Rectal smooth muscle tissue (tissue), 1 donor: ENCODE measurements at regions not wholly inside any gene's neighbourhood (a gene's known extent, or its start where the extent isn't known, plus 50 kb on each side); places are given as distances from the start of the nearest gene placed in this dataset.

ENCODE experiments used
- H3K27ac ChIP-seq: one replicate; pipeline ENCODE4 v1.7.0; 2013; ENCODE audit warnings: low read depth, low read length, inconsistent platforms
- H3K27me3 ChIP-seq: one replicate; pipeline ENCODE4 v1.7.0; 2013; ENCODE audit warnings: low read length; ENCODE audit not compliant: control insufficient read depth, insufficient read depth
- H3K36me3 ChIP-seq: one replicate; pipeline ENCODE4 v1.7.0; 2013; ENCODE audit warnings: low read length; ENCODE audit not compliant: control insufficient read depth, insufficient read depth
- H3K4me1 ChIP-seq: one replicate; pipeline ENCODE4 v1.7.0; 2013; ENCODE audit warnings: low read length; ENCODE audit not compliant: control insufficient read depth, insufficient read depth
- H3K4me3 ChIP-seq: one replicate; pipeline ENCODE4 v1.7.0; 2013; ENCODE audit warnings: low read length
- H3K9ac ChIP-seq: one replicate; pipeline ENCODE4 v1.7.0; 2013; ENCODE audit warnings: low read length

DNA sequence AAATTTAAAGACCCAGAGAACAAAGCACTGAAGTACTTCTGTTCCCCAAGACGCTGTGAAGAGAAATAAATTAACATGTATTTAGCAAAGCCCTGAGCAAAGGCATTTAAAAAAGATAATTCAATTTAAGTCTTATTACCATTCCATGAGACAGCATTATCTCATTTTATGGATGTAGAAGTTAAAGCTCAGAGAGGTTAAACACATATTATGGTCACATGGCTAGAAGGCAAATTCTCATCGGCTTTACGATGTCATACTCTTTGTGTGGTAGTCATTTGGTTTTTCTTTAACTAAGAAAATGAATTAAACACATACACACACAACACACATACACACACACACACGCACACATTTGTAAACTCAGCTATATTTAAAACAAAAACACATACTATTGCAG lies 262.7 kb downstream of the HS3ST1 start:
- H3K36me3 ChIP-seq = no peaks in the 10 kb centered on the region
- no peaks in the 10 kb centered on the region for H3K4me1 ChIP-seq
- no peak overlapping the region for H3K27ac ChIP-seq
- H3K27me3 ChIP-seq = no peaks in the 10 kb centered on the region
- no peak overlapping the region for H3K9ac ChIP-seq
- no peak overlapping the region for H3K4me3 ChIP-seq

DNA sequence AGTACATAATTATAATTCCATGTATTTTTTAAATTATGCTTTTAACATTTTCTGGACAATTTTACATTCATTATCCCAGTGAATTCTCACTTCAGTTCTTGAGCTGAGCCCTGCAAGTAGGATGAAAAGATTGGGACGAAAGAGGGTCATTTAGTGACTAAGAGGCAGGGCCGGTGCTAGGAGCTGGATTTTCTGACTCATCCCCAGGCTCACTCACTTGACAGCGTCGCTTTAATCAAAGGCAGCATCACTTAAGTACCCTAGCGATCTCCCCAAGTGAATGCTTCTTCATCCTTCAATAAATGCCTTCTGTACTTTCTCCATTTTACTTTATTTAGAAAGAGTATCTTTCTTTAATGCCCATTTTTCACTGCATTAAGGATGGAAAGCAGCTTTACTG lies 263.6 kb downstream of the HS3ST1 start:
- Histone ChIP-seq H3K9ac (no peak overlapping the region), H3K36me3 (no peaks in the 10 kb centered on the region), H3K27me3 (no peaks in the 10 kb centered on the region), H3K27ac (no peak overlapping the region), H3K4me3 (no peak overlapping the region), H3K4me1 (no peaks in the 10 kb centered on the region)

DNA sequence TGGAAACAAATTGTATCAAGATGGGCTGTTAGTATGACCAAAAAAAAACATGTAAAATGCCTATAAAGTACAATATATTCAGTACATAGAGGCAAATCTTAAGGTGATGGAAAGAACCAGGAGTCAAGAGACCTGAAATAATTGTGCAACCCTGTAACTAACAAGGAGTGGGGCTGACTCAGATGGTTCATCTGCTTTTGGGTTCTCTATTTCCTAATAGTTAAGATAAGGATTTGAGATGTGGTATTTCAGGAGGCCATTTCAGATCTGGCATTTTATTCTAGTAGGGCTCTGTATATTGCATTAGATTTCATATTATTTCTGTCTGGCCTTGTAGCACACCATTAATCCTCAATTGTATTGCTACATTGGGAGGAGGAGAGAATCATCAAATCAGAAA lies 268.4 kb downstream of the HS3ST1 start:
- Histone ChIP-seq H3K36me3 (no peaks in the 10 kb centered on the region), H3K9ac (no peak overlapping the region), H3K27me3 (no peaks in the 10 kb centered on the region), H3K4me3 (no peak overlapping the region), H3K27ac (no peak overlapping the region), H3K4me1 (peaks cover 1% of the 10 kb centered on the region)

DNA sequence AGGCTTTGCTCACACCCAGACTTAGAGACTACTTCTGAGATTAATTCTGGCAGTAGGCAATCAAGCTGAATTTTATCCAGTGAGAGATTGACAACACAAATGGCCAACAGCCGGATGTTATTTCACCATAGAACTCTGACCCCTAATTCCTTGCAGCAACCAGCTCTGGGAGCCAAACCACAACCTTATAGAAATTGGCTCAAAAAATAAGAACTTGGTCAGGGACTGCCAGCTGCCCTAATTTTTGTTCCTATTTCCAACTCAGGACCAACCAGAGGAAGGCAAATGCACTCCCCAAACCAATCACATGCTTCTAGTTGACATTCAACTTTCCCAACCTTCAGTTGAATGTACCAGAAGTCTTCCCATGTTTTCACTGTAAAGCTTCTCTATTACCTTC lies 269.7 kb downstream of the HS3ST1 start:
- Histone ChIP-seq H3K27ac (no peak overlapping the region), H3K27me3 (no peaks in the 10 kb centered on the region), H3K4me1 (peaks cover 6% of the 10 kb centered on the region), H3K4me3 (no peak overlapping the region), H3K36me3 (no peaks in the 10 kb centered on the region), H3K9ac (no peak overlapping the region)

DNA sequence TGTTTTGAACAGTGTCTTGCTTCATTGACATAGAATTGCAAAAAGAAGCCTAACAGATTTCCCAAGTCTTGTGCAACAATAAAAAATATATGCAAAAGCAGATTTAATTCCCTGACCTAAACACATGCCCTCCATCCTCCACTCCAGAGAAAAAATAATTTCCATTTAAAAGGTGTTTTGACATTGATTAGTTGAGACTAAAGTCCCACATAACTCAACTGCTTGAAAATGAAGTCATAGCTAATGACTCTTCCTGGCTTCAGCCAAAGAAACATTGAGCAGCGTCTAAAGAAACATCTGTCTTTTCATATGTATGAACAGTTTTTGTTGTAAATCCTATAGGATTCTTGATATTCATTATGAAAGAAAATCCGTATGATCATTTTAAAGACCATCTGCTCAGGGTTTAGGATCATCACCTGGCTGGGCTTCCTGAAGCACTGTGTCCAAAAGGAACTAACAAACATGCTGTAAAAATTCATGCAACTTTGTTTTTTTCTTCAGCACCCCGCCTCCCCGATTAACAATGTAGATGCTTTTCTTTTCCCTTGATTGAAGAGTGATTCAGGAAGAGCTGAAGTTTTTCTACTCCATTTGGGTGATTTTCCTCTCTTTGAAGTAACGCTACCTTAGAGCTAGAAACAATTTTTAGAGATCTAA lies 273.4 kb downstream of the HS3ST1 start:
- Histone ChIP-seq H3K4me3 (no peak overlapping the region), H3K4me1 (peaks cover 6% of the 10 kb centered on the region), H3K36me3 (no peaks in the 10 kb centered on the region), H3K27me3 (no peaks in the 10 kb centered on the region), H3K9ac (no peak overlapping the region), H3K27ac (no peak overlapping the region)

DNA sequence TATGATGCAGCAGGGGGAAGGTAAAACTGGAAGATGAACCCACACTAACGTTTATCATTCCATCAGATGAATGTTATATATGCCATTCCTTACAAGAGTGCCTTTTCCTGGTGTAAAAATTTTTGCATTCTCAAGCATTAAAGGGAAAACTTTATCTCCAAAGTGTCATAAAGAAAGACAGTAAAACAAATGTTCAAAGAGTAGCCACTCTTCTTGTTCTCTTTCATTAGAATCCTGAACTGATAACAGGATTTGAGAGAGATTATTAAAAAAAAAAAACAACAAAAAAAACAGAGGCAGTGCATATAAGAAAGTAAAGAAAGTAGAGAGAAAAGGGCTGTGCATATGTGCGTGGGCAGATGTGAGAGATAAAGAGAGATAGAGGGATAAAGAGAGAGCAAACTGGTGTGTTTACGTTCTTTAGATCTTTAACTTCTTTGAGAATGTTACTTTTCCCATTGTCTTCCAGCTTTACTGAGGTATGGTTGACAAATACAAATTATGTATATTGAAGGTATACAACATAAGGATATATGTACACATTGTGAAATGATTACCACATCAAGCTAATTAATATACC lies 275.4 kb downstream of the HS3ST1 start:
- H3K4me1 ChIP-seq = peaks cover 6% of the 10 kb centered on the region
- H3K4me3 ChIP-seq = no peak overlapping the region
- H3K9ac ChIP-seq = no peak overlapping the region
- H3K36me3 ChIP-seq = no peaks in the 10 kb centered on the region
- no peak overlapping the region for H3K27ac ChIP-seq
- H3K27me3 ChIP-seq = no peaks in the 10 kb centered on the region

DNA sequence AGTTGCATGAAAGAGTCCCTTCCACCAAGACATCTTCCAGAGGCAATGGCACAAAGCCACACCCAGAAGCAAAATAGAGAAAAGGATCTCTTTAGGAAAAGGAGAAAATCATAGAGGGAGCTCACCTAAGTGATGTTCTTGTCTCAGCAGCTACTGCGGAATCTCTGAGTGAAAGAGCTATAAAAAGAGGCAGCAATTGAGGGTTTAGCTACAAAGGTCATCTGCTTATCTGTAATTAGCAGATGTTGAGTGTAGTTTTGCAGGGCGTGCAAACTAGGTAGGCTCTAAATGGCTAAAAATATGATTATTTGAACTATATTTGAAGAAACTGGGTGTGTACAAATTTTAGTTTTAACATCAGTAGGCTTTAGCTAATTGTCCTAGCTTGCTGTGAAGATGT lies 276.0 kb downstream of the HS3ST1 start:
- H3K27ac ChIP-seq = no peak overlapping the region
- no peaks in the 10 kb centered on the region for H3K27me3 ChIP-seq
- H3K4me1 ChIP-seq = peaks cover 6% of the 10 kb centered on the region
- no peak overlapping the region for H3K4me3 ChIP-seq
- no peaks in the 10 kb centered on the region for H3K36me3 ChIP-seq
- no peak overlapping the region for H3K9ac ChIP-seq

DNA sequence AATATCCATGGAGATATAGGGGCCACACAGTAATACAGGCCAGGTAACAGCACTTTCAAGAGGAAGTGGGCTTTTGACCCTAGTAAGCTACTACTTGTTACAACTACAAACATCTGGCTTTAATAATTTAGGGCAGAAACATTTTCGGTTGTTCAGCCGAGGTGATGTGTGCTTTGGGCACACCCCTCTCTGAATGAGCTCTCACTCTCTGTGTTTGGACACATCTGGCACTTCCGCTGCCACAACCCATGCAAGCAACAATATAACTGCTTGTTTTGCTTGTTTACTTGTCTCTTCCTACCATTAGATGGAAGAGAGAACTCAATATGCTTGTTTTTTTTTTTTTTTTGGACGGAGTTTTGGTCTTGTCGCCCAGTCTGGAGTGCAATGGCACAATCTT lies 277.2 kb downstream of the HS3ST1 start:
- no peak overlapping the region for H3K9ac ChIP-seq
- peaks cover 6% of the 10 kb centered on the region for H3K4me1 ChIP-seq
- no peaks in the 10 kb centered on the region for H3K27me3 ChIP-seq
- no peak overlapping the region for H3K27ac ChIP-seq
- H3K36me3 ChIP-seq = no peaks in the 10 kb centered on the region
- H3K4me3 ChIP-seq = no peak overlapping the region

DNA sequence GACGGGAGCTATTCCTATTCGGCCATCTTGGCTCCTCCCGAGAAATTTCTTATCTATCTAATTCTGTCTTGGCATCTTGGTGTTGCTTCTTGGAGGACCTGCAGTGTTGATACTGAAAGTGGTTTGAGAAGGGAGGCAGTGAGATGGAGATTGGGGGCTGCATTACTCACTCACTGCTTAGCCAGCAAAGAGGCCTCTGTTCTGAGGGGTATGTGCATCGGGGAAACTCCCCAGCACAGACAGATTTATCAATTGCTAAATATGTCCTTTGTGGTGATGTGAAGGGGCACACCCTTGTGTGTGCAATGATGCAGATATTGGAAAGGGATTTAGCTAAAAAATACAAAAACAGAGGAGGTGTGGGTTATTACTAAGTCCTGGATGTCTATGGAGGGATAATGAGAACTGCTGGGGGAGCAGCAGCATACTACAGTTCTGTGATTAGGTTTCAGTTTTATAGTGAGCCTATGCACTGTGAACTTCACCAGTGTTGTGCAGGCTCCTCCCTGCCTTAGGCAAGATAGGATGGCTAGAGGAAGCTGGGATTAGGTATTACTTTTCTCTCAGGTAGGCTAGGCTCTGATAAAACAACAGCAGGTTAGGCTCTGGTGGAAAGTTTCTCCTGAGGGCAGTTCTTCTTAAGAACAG lies 279.0 kb downstream of the HS3ST1 start:
- Histone ChIP-seq H3K4me3 (no peak overlapping the region), H3K36me3 (no peaks in the 10 kb centered on the region), H3K4me1 (no peaks in the 10 kb centered on the region), H3K9ac (no peak overlapping the region), H3K27ac (no peak overlapping the region), H3K27me3 (no peaks in the 10 kb centered on the region)

DNA sequence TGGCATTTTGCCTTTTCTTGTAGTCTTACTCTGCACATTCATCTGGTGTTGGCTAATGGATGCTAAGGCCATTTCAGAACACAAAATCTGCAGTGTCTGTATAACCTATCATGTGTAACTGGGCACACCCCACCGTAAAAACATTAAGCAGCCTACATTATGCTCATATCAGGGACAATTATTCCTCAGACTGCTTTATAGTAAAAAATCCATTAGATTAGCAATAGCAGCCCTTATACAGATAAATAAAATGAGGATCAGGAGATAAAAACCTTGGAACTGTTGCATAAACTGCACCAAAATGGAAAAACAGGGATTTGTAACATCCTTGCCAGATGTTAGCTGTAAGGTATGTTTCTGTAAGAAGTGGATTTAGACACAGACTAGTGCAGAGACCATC lies 288.8 kb downstream of the HS3ST1 start:
- Histone ChIP-seq H3K9ac (no peak overlapping the region), H3K36me3 (no peaks in the 10 kb centered on the region), H3K27ac (no peak overlapping the region), H3K27me3 (no peaks in the 10 kb centered on the region), H3K4me1 (no peaks in the 10 kb centered on the region), H3K4me3 (no peak overlapping the region)

DNA sequence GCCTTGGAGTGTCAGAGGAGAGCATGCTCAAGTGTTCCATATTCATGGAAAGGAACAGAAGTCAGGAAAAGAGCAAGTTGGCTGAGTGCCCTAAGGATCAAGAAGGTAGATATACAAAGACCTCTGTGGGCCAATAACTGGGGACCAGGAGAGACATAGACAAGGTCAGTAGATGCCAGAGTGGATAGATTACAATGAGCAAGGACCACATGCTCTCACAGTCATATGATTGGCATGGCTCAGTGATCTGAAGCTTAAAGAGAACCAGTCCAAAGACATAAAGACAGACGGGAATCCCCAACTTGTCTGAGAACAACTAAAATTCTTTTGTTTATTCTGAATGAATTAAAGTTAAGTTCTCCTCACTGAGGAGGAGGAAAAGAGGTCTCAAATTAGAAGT lies 289.7 kb downstream of the HS3ST1 start:
- no peak overlapping the region for H3K4me3 ChIP-seq
- H3K36me3 ChIP-seq = no peaks in the 10 kb centered on the region
- no peaks in the 10 kb centered on the region for H3K27me3 ChIP-seq
- no peaks in the 10 kb centered on the region for H3K4me1 ChIP-seq
- no peak overlapping the region for H3K9ac ChIP-seq
- H3K27ac ChIP-seq = no peak overlapping the region

DNA sequence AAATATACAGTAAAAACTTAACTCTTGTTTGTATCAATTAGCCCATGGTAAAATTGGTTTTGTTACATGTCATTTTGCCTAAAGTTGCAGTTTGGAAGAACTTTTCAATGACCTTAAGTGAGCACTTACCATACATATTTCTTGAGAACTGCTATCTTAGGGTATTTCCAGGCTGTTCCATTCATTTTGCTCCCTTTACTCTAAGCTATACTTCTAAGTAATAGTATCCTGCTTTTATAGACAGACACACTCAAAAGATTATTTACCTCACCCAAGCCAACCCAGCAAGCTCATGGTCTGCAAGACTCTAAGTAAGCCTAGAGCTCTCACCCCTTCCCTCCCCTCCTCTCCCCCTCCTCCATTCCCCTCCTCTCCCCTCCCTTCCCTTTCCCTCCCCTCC lies 294.0 kb downstream of the HS3ST1 start:
- H3K4me3 ChIP-seq = no peak overlapping the region
- no peaks in the 10 kb centered on the region for H3K36me3 ChIP-seq
- H3K9ac ChIP-seq = no peak overlapping the region
- no peaks in the 10 kb centered on the region for H3K4me1 ChIP-seq
- H3K27me3 ChIP-seq = no peaks in the 10 kb centered on the region
- H3K27ac ChIP-seq = no peak overlapping the region

DNA sequence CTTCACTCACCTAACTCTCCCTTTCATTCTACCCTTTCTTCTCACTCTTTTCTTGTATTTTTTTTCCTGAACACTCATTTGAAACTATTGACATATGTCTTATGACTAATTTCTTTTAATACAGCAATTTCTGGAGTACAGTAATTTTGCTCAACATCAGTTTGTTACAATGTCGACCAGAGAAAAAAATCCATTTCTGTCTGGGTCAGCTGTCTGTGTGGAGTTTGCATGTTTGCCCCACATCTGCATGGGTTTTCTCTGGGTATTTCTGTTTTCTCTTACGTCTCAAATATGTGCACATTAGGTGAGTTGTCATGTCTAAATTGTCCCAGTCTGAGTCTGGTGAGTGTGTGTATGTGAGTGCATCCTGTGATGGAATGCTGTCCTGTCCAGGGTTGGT lies 294.8 kb downstream of the HS3ST1 start:
- H3K27me3 ChIP-seq = no peaks in the 10 kb centered on the region
- H3K9ac ChIP-seq = no peak overlapping the region
- H3K4me1 ChIP-seq = no peaks in the 10 kb centered on the region
- no peaks in the 10 kb centered on the region for H3K36me3 ChIP-seq
- H3K4me3 ChIP-seq = no peak overlapping the region
- H3K27ac ChIP-seq = no peak overlapping the region
